Ectodermal cell (in vitro differentiated cells): ENCODE measurements at regions not wholly inside any gene's neighbourhood (a gene's known extent, or its start where the extent isn't known, plus 50 kb on each side); places are given as distances from the start of the nearest gene placed in this dataset.
"Not testable (repeated sequence)": the region's sequence is repeated elsewhere in the genome, so short reads cannot be mapped to it uniquely, and the experiment has no call there.

Experiments used
- H3K27ac ChIP-seq: 2 replicates; pipeline ENCODE4 v1.7.0; 2013; ENCODE audit warnings: mild to moderate bottlenecking, low read depth, low read length; ENCODE audit not compliant: insufficient read depth, poor library complexity, severe bottlenecking
- H3K27me3 ChIP-seq: 2 replicates; pipeline ENCODE4 v1.7.0; 2013; ENCODE audit warnings: mild to moderate bottlenecking, low read length; ENCODE audit not compliant: insufficient read depth, control insufficient read depth, poor library complexity, severe bottlenecking
- H3K36me3 ChIP-seq: one replicate; pipeline ENCODE4 v1.7.0; 2013; ENCODE audit warnings: low read length; ENCODE audit not compliant: control insufficient read depth, insufficient read depth
- H3K4me1 ChIP-seq: one replicate; pipeline ENCODE4 v1.7.0; 2013; ENCODE audit warnings: low read length; ENCODE audit not compliant: control insufficient read depth, insufficient read depth
- H3K4me3 ChIP-seq: 2 replicates; pipeline ENCODE4 v1.7.0; 2013; ENCODE audit warnings: low read depth, low read length, control low read depth; ENCODE audit not compliant: insufficient read depth
- H3K9me3 ChIP-seq: 2 replicates; pipeline ENCODE4 v1.7.0; 2013; ENCODE audit warnings: mild to moderate bottlenecking, low read length, moderate library complexity; ENCODE audit not compliant: control insufficient read depth
- WGBS, 2 experiments: methylation state at CpG; one replicate each; pipeline ENCODE4 v1.1.7; 2013; ENCODE audit warnings: missing lambda C conversion rate in 2 of 2; 5-methylcytosine and 5-hydroxymethylcytosine counted together

DNA sequence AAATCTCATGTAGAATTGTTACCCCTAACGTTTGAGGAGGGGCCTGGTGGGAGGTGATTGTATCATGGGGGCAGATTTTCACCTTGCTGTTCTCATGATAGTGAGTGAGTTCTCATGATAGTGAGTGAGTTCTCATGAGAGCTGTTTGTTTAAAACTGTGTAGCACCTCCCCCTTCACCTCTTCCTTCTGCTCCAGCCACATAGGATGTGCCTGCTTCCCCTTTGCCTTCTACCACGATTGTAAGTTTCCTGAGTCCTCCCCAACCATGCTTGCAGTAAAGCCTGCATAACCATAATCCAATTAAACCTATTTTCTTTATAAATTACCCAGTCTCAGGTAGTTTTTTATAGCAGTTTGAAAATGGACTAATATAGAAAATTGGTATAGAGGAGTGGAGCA, 1783.7 kb upstream of the CDH9 start:
- WGBS, 2 experiments: 91 to 92% methylated on average over 2 of the region's 2 CpGs
- Histone ChIP-seq H3K36me3 (no peaks in the 10 kb centered on the region), H3K27ac (no peak overlapping the region), H3K27me3 (no peaks in the 10 kb centered on the region), H3K4me1 (no peaks in the 10 kb centered on the region), H3K9me3 (no peaks in the 10 kb centered on the region), H3K4me3 (no peak overlapping the region)

DNA sequence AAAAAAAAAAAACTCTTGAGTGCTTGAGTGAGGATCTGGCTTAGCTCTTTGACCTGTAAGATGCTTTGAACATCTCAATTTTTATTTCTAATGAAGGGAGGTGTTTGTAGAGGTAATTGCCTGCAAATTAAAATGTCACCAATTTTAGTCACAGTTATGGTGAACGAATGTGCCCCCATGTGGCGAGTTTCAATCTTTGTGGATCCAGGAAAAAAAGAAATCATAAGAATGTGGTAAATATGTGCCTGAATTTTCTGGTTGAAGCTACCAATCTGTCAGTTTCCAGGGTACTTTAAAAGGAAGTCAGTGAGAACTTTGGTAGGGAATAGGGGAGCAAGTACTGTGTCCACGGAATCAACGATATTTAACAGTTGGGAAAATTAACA, 1772.4 kb upstream of the CDH9 start:
- 93 to 96% methylated on average over 4 of the region's 4 CpGs for WGBS, 2 experiments
- Histone ChIP-seq H3K27ac (no peak overlapping the region), H3K4me1 (no peaks in the 10 kb centered on the region), H3K27me3 (no peaks in the 10 kb centered on the region), H3K36me3 (no peaks in the 10 kb centered on the region), H3K4me3 (no peak overlapping the region), H3K9me3 (no peaks in the 10 kb centered on the region)

DNA sequence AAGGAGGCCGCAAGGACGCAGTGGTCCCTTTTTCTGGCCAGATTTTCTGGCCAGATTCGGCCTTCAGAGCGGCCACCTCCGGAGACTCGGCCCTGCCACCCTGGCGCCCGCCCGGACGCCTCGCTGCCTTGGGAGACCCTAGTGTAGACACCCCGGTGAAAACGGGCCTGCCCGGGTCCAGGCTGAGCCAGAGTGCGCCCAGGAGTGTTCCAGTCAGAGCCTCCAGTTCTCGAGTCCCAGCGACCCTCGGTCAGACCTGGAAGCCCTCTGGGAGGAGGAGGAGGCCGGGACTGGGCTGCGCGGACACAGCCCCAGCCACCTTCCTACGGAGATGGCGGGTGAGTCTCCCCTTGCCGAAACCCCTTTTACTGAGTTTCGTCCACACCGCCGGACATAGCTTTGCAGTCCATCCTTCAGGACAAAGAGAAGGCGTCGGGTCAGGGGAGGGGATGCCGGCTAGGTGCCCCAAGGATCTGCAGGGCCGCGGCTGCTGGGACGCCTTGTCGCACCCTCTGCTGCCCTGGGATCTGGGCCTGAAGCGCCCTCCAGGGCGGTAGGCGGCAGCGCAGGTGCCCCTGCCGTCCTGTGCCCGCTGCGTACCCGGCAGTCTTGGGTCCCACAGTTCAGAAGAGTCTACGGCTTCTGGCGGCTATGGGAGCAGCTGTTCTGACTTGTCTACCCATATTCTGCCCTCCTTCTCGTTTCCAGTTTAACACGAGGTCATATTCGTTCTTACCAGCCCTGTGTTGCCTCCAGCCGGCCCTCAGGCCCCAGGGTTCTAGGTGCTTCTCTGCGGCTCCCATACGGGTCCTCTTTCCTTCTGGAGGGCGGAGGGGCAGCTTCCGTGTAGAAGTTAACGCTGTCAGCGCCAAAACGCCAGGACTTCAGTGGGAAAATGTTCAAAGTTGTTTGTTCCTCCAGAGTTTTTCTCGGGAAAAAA, 1771.7 kb upstream of the CDH9 start:
- Histone ChIP-seq H3K27ac (no peak overlapping the region), H3K36me3 (no peaks in the 10 kb centered on the region), H3K4me3 (no peak overlapping the region), H3K4me1 (no peaks in the 10 kb centered on the region), H3K9me3 (no peaks in the 10 kb centered on the region), H3K27me3 (no peaks in the 10 kb centered on the region)
- WGBS, 2 experiments: 95 to 96% methylated on average over 56 of the region's 56 CpGs

DNA sequence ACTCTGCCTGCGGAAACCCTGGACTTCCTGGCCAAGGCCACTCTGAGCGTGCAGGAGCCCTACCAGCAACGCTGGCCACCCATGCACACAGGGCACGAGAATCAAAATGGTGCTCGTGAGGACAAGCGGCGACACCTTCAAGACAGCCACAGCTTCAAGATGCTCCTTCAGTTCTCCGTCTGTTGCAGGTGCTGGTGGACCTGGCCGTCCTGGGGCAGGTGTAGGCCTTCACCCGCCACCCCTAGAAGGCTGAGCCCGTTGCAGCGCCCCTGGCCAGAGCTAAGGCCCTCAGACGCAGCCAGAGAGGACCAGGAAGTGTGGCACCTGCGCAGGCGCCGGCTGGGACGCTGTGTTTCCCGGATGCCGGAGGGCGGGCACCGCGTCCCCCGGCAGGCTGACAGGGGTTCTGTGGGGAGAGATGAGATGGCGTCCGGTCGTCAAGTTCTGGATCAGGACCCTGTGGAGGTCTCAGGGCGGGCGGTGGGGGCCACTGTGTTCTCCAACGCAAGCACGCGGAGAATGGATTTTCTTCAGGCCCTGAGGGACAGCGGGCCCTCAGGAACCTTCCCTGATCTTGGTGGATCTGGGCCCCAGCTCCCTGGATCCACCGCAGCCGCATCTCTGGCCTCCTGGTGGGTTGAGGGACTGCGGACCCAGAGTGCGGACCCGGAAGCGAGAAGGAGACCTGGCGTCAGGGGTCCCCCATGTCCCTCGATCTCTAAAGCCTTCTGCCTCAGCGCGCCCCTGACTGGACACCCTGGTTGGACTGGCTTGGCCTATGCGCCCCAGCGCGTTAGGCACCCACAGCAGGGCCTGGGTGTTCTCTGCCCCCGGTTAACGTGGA, 1770.8 kb upstream of the CDH9 start:
- Histone ChIP-seq H3K4me1 (no peaks in the 10 kb centered on the region), H3K27ac (no peak overlapping the region), H3K4me3 (no peak overlapping the region), H3K27me3 (no peaks in the 10 kb centered on the region), H3K9me3 (no peaks in the 10 kb centered on the region), H3K36me3 (no peaks in the 10 kb centered on the region)
- WGBS, 2 experiments: 93 to 94% methylated on average over 47 of the region's 47 CpGs

DNA sequence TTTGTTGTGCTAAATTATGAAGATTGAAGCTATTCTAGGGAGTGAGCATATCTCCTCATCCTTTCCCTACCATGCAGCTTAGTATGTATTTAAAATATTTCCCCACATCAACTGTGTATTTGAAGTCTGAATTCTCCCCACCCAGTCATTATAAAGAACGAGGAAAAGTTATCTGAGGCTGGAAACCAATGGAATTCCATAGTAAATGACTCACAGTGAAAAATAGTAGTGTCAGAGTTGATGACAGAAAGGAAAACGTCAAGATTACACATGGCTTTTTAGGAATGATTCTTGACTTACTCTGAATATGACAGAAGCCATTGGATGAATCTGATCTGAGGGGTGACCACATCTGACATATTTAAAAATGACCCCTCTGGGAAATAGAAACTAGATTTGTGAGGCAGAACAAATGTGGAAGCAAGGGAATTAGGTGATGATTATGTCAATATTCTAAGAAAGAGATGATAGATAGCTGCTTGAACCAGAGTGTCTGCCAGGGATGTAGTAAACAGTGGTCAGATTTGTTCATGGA, 1768.9 kb upstream of the CDH9 start:
- Histone ChIP-seq H3K27me3 (no peaks in the 10 kb centered on the region), H3K36me3 (no peaks in the 10 kb centered on the region), H3K27ac (no peak overlapping the region), H3K9me3 (no peaks in the 10 kb centered on the region), H3K4me3 (no peak overlapping the region), H3K4me1 (no peaks in the 10 kb centered on the region)
- WGBS, 2 experiments: 83 to 88% methylated on average over 2 of the region's 2 CpGs

DNA sequence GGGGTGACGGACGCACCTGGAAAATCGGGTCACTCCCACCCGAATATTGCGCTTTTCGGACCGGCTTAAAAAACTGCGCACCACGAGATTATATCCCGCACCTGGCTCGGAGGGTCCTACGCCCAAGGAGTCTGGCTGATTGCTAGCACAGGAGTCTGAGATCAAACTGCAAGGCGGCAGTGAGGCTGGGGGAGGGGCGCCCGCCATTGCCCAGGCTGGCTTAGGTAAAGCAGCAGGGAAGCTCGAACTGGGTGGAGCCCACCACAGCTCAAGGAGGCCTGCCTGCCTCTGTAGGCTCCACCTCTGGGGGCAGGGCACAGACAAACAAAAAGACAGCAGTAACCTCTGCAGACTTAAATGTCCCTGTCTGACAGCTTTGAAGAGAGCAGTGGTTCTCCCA, 1760.6 kb upstream of the CDH9 start:
- not testable (repeated sequence) for H3K27ac ChIP-seq, H3K4me1 ChIP-seq, H3K27me3 ChIP-seq, H3K4me3 ChIP-seq, H3K9me3 ChIP-seq, H3K36me3 ChIP-seq
- WGBS, 2 experiments: 91 to 94% methylated on average over 7 of the region's 16 CpGs

DNA sequence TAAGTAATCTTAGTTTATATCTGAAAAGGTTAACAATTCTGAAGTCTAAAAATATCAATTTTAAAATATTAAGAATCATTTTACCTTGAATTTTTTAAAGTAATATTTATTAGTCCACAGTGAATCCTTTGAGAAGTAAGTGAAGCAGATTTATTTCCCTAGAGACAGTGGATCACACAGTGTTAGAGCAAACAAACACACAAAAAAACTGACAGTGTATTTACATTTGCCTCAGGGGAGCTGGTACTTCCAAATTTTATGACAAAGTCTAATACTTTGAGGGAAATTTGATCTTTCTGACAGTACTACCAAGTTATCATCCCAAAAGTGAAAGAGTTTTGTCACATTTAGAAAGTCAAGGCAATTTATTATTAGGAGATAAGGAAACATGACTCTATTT, 1750.6 kb upstream of the CDH9 start:
- Histone ChIP-seq H3K4me1 (no peaks in the 10 kb centered on the region), H3K9me3 (no peaks in the 10 kb centered on the region), H3K27ac (no peak overlapping the region), H3K36me3 (no peaks in the 10 kb centered on the region), H3K4me3 (no peak overlapping the region), H3K27me3 (no peaks in the 10 kb centered on the region)

DNA sequence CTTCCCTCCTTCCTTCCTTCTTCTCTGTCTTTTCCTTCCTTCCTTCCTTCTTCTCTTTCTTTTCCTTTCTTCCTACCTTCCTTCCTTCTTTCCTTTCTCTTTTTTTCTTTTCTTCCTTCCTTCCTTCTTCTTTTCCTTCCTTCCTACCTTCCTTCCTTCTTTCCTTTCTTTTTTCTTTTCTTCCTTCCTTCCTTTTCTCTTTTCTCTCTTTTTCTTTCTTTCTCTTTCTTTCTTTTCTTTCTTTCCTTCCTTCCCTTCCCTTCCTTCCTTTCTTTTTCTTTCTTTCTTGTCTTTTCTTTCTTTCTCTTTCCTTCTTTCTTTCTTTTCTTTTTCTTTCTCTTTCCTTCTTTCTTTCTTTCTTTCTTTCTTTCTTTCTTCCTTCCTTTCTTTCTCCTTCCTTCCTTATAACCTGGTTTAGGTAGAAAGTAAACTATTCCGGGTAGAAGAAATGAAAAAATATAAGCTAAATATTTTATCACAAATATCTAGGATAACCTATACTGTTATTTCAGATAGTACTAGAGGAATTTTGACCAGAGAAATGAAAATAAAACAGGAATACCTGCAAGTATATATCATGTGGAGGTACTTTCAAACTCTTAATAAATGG, 1741.8 kb upstream of the CDH9 start:
- Histone ChIP-seq H3K4me1 (no peaks in the 10 kb centered on the region), H3K4me3 (no peak overlapping the region), H3K27me3 (no peaks in the 10 kb centered on the region), H3K27ac (no peak overlapping the region), H3K36me3 (no peaks in the 10 kb centered on the region), H3K9me3 (no peaks in the 10 kb centered on the region)
- no CpG with 5 or more reads among the region's 1 CpG for WGBS, 2 experiments

DNA sequence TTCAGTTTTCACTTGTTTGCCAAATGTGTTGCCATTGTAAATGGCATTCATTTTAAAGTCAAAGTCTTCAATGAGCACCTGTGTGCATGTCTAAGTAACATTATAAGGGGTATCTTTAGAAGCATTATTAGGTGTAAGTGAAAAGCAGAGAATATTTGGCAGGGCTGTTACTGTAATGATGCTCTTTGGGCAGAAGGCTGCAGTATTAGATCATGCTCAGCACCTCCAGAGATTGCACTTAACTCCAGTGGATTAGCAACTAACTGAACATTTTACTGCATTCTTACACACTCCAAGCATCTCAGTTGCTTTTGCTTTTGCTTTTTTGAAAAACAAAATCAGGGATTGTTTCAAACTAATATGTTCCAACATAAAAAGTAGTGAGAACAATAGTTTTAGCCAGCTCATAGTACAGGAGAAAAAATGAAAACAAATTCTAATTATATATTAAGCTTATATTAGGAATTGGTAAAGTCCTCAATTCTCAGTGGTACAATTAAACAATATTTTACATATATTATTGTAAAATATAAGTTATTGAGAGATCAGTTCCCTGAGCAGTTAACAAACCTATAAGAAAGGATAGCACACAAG, 1740.9 kb upstream of the CDH9 start:
- no peaks in the 10 kb centered on the region for H3K36me3 ChIP-seq
- H3K27me3 ChIP-seq: no peaks in the 10 kb centered on the region
- H3K27ac ChIP-seq: no peak overlapping the region
- H3K4me3 ChIP-seq: no peak overlapping the region
- H3K4me1 ChIP-seq: no peaks in the 10 kb centered on the region
- no peaks in the 10 kb centered on the region for H3K9me3 ChIP-seq

DNA sequence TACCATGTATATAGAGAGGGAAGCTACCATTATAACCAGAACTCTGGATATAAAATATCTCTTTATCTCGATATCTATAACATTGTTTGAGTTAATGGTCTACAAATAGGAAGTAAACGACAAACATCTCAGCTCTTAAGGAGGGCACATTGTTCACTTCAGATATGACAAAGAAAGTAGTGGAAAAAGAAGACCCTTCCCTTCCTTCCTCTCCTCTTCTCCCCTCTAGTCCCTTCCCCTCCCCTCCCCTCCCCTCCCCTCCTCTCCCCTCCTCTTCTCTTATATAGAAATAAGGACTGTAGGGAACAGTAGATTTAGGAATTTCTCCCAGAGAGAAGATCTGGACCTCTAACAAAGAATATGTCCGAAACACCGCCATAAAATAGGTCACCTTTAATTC, 1731.9 kb upstream of the CDH9 start:
- WGBS, 2 experiments: 98 to 100% methylated on average over 2 to 3 of the region's 4 CpGs
- Histone ChIP-seq H3K36me3 (no peaks in the 10 kb centered on the region), H3K27ac (no peak overlapping the region), H3K27me3 (no peaks in the 10 kb centered on the region), H3K4me1 (no peaks in the 10 kb centered on the region), H3K9me3 (no peaks in the 10 kb centered on the region), H3K4me3 (no peak overlapping the region)
